Glomerular endothelial cell (primary cell): ENCODE measurements at regions not wholly inside any gene's neighbourhood (a gene's known extent, or its start where the extent isn't known, plus 50 kb on each side); places are given as distances from the start of the nearest gene placed in this dataset.
"Not testable (repeated sequence)": the region's sequence is repeated elsewhere in the genome, so short reads cannot be mapped to it uniquely, and the experiment has no call there.

ENCODE experiments used
- DNase-seq: peaks from one replicate; pipeline ENCODE4 v3.0.0-alpha.2; 2011; ENCODE audit warnings: low read depth, low spot score; ENCODE audit errors: extremely low read depth

DNA sequence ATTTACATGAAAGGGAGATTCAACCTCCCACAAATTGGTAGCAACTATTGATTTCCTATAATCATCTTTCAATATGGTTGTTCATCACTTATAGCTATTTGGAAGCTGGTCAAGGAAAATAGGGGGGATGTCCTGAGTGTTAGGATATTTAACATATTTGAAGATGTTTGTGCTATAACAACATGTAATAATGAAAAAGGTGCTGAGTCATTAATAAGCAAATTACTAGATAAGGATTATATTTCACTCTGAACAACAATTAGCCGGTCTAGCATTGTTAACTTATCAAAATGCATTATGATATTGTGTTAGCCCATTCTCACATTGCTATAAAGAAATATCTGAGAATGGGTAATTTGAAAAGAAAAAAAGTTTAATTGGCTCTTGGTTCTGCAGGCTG is 225.8 kb upstream of the ARPP21 start:
- DNase-seq, result no peak

DNA sequence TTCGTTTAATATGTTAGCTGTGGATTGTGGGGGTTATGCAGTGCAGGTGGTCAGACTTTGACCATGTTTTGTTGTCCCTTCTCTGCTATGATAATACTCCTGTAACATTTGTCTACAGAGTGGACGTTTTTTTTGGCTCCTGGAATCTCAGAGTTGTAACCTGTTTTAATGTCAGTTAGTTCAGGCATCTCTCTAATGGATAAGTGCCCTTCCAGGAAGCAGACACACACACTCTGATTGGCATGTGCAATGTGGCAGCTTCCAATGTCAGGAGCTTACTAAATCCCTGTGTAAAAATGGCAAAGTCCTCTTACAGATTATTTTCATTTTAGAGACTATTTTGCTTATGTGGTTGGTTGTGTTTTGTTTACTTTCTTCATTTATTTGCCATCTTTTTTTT is 222.2 kb upstream of the ARPP21 start:
- DNase-seq, result no peak

DNA sequence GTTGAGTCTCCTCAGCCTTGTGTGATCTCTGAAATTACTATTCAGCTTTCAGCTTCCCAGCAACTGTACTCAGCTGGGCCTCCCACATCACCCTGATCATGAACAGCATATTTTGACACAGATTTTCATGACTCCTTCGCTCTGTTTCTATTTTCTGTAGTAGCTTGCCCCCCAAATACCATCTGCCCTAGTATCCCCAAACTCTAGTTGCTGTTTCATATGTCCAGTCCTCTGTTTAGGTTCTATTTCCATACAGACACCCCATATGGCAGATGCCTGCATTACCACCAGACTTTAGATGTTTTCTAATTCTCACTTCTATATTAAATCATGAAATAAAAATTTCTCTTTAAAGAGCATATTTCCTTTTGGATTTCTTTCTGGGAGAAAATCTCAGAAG is 217.2 kb upstream of the ARPP21 start:
- DNase-seq, result no peak

DNA sequence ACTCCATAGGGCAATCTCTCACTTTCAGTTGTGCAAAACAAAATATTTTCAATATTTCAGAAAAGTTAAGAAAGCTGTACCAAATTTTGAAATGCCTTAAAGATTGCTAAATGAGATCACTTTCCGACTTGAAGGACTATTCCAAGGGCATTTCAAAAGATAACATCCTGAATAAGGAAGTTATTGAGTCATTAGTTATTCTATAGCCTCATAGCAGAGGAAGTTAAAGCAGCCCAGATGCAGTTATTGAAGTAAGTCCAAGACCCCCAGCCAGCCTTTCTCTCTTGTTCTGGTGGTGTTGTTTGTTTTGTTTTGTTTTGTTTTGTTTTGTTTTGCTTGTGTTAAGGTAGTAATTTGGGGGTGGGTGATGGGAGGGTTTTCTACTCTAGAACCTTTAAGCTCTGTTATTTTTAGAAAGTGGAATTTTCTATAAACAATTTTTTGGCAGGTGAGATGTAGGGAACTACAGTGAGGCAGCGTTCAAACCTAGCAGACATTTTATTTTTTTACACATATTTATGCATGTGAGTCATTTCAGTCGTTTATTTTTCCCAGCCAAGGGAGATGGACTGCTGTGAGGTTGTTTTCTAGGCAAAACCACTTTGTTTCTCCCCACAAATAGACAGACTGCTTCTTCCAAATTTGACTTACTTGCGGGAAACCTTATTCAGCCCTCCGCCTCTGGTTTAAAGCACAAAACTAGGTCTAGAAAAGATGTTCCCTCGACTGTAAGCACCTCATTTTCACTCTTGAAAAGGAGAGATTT is 216.3 kb upstream of the ARPP21 start:
- DNase-seq, result peak; percentile 27

DNA sequence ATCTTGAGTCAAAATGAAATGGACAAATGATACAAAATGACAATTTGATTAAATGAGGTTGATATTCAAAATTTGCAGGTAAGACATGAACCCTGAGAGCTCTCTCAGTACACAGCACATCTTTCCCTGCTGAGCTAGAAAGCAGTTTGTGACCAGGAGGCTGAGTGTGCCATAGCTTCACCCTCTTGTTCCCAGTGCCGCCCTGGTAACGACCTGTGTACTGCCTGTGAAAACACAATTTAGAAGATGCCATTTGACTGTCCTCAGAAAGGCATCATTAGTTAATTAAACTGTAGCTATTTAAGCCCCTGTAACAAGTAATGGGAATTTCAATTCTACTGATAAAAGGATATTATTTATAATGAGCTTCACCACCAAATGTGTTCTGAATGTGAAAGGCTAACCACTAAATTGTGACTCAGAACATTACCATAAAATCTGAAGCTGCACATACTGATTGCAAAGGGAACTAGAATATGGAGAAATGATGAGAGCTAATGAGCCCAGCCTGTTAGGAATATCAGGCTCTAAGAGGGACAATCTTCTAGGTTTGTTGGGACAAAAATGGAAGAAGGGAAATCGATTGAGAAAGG is 212.9 kb upstream of the ARPP21 start:
- DNase-seq, result no peak

DNA sequence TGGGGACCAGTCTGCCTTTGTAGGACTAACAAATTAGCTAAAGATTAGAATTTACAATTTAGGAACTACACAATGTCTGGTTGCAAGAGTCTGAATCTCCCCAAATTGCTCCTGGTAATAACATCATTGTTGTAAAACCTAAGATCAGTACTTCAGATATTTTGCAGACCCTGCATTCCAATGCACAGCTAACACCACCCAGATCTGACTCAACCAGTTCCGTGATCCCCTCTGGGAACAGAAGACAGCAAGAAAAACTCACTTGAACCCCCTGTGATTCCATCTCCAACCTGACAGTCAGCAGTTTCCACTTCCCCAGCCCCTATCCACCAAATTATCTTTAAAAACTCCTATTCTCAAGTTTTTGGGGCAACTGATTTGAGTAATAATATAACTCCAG is 201.9 kb upstream of the ARPP21 start:
- DNase-seq, result no peak

DNA sequence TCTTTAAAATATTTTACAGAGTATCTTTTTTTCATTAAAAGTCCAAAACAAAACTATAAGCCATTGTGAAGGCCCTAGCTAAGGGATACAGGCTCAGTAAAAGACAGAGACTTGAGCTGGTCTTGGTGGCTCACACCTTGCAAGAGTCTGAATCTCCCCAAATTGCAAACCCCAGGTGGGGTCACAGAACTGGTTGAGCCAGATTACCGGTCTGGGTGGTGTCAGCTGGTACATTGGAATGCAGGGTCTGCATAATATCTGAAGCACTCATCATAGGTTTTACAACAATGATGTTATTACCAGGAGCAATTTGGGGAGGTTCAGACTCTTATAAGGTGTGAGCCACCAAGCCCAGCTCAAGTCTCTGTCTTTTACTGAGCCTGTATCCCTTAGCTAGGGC is 201.2 kb upstream of the ARPP21 start:
- no peak for DNase-seq

DNA sequence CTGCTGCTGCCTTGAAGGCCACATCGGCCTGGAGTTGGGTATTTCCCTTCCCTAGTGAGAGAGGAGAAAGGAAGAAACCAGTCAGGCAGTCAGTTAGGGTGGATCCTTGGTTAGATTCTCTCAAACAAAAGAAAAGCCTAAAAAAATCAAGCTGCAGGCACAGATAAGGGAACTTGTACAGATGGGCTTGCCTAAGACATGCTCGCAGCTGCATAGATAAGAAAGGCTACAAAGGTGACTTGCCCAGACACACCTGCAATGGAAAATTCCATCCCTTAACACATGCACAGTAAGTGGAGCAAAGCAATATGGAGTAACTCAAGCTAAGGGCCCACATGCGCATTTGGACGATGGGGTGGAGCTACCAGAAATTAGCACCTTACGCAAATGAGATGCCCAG is 199.7 kb upstream of the ARPP21 start:
- no peak for DNase-seq

DNA sequence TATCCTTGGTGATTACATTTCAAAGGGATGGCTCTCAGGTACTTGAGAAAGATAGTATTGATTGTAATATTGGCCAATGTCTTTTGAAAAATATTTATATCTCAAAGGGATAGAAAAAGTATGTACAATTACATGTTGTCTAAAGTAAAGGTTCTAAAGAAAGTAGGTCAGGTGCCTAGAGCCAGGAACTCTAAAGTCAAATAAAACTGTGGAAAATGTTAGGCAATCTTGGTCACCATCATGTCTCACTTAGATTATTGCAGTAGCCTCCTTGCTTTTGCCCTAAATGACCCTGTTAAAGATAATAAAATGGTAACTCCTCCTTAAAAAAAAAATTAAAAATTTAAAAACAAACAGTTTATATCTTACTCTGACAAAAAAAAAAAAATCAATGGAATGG is 198.5 kb upstream of the ARPP21 start:
- no peak for DNase-seq

DNA sequence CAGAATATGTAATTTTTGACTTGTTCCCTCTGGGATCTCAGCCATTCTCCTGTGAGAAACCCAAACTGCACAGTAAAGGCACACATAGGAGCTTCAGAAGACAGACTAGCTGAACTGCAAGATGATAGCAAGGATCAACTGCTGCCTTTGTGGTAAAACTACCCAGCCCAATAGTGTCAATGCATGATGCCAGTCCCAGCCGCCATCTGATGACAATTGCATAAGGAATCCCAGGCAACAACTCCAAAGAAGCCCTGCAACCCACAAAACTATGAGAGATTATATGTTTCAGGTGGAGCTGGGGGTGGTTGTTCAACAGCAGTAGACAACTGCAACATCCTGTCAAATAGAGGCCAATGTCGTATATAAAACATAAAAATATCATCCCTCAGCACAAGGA is 192.4 kb upstream of the ARPP21 start:
- DNase-seq, result no peak

DNA sequence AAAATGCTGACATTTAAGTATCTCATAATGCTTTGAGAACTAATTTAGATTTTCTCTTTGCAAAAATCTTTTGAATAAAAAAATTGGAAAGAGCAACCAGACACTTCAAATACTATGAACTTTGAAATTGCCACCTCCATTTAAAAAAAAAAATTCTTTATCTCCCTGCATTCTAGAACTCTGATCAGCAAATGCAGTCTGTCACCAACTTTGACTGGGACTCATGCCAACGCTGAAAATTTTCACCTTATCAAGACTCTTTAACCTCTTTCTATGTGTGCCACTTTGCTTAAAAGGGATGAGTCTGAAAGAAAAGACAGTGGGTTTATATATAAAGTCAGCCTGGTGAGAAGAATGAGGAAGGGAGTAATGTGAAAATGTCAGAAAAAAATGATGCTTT is 191.2 kb upstream of the ARPP21 start:
- no peak for DNase-seq

DNA sequence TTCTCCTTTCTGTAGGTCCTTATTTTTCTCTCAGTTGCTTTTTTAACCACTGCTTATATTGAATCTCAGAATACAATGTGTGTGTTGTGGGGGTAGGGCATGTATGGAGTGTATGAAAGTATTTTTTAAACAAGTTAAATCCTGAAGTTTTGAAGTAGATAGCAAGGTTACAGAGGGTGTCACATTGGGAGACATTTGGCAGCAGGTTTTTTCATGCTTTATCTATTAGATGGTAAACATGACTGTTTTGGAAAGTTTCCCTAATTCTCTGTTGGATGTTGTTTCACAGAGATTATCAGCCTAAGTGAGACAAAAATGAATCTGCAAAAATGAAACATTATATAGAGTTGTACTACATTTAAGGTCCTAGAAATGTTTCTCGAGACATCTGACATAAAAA is 190.6 kb upstream of the ARPP21 start:
- DNase-seq, result no peak

DNA sequence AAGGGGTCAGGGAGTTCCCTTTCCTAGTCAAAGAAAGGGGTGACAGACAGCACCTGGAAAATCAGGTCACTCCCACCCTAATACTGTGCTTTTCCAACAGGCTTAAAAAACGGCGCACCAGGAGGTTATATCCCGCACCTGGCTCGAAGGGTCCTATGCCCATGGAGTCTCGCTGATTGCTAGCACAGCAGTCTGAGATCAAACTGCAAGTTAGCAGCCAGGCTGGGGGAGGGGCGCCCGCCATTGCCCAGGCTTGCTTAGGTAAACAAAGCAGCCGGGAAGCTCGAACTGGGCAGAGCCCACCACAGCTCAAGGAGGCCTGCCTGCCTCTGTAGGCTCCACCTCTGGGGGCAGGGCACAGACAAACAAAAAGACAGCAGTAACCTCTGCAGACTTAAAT is 184.5 kb upstream of the ARPP21 start:
- DNase-seq, result not testable (repeated sequence)

DNA sequence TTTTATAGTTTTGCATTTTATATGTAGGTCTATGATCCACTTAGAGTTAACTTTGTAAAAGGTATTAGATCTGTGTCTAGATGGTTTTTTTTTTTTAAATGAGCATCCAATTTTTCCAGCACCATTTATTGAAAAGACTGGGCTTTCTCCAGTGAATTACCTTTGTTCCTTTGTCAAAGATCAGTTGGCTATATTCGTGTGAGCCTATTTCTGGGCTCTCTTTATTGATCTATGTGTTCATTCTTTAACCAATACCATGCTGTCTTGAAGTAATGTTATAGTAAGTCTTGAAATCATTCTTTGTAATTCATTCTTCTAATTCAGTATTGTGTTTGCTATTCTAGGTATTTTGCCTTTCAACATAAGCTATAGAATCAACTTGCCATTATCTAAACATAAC is 165.4 kb upstream of the ARPP21 start:
- DNase-seq, result no peak

DNA sequence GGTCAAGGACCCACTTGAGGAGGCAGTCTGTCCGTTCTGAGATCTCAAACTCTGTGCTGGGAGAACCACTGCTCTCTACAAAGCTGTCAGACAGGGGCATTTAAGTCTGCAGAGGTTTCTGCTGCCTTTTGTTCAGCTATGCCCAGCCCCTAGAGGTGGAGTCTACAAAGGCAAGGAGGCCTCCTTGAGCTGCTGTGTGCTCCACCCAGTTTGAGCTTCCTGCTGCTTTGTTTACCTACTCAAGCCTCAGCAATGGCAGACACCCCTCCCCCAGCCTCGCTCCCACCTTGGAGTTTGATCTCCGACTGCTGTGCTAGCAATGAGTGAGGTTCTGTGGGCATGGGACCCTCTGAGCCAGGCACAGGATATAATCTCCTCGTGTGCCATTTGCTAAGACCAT is 156.8 kb upstream of the ARPP21 start:
- DNase-seq, result not testable (repeated sequence)

DNA sequence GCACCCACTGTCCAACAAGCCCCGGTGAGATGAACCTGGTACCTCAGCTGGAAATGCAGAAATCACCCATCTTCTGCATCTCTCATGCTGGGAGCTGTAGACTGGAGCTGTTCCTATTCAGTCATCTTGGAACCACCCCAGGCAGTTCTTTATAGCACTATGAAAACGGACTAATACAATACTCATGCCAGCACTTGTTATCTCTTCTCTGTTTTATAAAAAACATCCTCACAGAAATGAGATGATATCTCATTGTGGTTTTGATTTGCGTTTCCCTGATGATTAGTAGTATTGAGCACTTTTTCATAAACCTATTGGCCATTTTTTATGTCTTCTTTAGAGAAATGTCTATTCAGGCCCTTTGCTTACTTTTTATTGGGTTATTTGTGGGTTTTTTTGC is 156.2 kb upstream of the ARPP21 start:
- no peak for DNase-seq

DNA sequence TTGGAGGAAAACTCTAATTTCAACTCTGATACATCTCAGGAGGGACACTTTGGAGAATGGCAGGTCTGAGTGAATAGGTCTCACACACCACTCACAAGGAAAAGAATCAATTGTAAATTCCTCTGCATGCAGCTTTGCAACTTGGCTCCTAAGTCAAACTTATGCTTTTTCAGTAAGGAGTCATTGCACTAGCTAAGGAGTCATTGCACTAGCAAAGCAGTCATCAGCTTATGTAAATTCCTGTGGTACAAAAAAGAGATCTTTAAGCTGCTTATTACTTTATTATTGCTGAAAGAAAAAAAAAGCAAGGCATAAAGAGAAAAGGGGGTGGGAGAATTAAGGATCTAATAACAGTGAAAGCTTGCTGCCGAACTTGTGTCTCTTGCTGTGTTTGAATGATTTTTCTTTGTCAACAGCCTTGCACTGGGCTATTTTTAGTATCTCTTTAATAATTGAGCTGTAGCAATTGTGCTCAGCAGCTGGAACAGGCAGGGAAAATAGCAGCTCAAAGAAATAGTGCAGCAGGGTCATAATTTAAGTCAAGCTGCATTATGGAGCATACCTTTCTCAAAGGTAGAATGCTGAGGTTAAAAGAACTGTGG is 154.3 kb upstream of the ARPP21 start:
- DNase-seq, result no peak

DNA sequence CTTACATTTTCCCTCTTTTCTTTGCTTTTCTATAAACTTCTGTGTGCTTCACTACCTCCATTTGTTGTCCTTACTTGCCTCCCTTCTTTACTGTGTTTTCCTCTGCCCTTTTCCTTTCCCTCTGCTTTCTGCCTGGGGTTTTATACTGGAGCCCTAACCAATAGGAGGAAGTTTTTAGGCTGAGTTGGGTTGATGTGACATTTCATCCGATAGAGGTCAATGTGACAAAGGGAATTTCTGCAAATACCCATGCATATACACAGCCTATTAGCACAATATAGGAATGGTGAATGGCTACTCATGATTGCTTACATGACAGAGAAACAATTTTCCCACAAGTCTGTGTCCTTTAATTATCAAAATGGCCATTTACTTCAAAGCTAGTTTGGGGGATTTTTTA is 153.0 kb upstream of the ARPP21 start:
- DNase-seq, result no peak

DNA sequence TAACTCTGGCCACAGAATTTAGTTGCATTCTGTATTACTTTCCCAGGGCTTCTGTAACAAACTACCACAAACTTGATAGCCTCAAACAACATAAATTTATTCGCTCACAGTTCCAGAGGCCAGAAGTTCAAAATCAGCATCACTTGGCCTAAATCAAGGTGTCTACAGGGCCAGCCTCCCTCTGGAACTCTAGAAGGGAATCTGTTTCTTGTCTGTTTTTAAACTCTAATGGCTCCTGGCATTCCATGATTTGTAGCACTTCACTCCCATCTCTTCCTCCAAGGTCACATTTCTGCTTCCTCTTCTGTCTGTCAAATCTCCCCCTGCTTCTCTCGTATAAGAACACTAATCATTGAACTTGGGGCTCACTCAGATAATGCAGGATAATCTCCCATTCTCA is 151.9 kb upstream of the ARPP21 start:
- DNase-seq, result no peak

DNA sequence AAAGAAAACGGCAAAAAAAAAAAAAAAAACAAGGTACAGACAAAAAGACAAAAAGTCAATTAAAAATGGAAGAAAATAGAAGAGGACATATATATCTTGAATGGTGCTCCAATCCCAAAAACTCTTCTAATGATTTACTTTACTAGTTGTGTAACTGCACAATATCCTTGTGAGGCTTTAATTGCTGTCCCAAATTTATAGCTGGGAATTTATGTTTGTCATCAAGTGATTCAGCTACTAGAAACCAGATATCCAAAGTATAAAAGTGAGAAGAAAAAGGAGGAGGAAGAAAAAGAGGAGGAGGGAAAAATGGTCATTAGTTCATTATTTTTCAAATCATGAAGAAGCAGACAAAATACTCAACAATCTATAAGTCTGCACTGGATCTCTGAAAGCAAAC is 150.8 kb upstream of the ARPP21 start:
- no peak for DNase-seq

DNA sequence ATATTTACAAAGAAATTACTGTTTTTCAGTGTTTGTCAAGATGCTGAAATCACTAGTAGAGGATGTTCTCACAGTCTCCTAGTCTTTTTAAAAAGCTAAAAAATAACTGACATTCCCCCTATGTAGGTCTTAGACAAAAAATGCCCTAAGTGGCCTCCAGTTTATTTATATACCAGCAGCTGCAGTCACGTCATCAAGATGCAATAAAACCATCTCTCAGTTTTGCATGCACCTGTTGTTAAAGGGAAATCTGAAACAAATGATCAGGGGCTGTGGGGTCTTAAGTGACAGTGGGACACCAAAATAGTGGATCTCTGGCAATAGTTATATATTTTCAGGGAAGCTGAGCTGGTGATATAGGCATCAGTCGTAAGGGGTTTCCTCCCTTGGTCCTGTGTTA is 146.5 kb upstream of the ARPP21 start:
- no peak for DNase-seq

DNA sequence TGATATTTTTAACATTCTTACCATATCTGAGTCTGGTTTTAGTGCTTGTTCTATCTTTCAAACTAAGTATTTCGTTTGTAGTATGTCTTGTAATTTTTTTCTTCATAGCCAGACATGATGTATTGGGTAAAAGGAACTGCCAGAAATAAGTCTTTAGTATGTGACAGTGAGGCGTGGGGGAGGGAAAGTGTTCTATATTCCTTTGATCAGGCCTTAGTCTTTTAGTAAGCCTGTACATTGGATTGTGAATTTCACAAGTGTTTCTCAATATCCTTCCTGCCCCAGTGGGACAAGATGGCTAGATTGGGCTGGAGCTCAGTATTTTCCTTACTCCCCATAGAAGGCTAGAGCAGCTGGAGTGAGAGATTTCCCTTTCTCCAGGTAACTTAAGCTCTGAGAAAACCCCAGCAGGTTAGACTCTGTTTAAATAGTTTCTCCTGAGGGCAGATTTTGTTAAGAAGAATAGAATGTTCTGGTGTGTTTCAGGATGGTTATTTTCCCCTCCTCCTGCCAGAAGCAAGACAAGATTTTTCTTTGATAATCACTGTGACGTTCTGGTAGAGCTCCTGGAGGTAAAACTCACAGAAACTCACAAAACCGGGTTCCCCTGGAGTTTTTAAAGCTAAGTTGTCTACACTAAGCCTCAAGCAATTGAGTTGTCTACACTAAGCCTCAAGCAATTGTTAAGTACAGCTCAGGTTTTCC is 140.7 kb upstream of the ARPP21 start:
- DNase-seq, result no peak
